GM20000 (cell line): ENCODE measurements at regions not wholly inside any gene's neighbourhood (a gene's known extent, or its start where the extent isn't known, plus 50 kb on each side); places are given as distances from the start of the nearest gene placed in this dataset.
"Not testable (repeated sequence)": the region's sequence is repeated elsewhere in the genome, so short reads cannot be mapped to it uniquely, and the experiment has no call there.

ENCODE experiments used
- DNase-seq: peaks from one replicate; pipeline ENCODE4 v3.0.0; 2012; ENCODE audit warnings: low spot score
- CTCF ChIP-seq: IDR thresholded peaks from 2 replicates; pipeline ENCODE4 v1.5.1; 2012; ENCODE audit warnings: mild to moderate bottlenecking, control low read depth; ENCODE audit errors: extremely low read depth, missing control alignments

DNA sequence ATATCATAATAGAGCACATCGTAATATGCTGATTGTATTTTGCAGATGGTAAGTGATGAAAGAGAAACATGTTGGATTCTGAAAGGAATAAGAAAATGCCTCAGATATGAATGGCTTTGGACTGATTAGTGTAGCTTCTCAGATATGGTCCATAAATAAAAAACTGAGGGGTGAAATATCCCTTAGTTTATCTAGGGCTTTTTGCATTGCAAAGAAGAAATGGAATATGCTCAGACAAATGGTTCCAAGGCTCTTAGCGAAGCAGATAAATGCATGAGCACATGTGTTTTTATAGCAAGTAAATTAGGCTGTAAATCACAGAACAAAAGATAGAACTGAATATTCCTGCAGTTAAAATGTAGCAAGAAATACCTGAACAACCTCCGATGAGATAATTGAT is 820.9 kb upstream of the GRM7 start:
- TF ChIP-seq CTCF = no peak
- DNase-seq = no peak

GRCh38 chr3:6041894-6042293 is 819.0 kb upstream of the GRM7 start:
- DNase-seq = no peak

GRCh38 chr3:6047016-6047415 is 813.9 kb upstream of the GRM7 start:
- no peak for DNase-seq
- TF ChIP-seq CTCF = no peak

More at GRCh38 chr3:6041894-6042293, 819.0 kb upstream of the GRM7 start:
- TF ChIP-seq CTCF = no peak

DNA sequence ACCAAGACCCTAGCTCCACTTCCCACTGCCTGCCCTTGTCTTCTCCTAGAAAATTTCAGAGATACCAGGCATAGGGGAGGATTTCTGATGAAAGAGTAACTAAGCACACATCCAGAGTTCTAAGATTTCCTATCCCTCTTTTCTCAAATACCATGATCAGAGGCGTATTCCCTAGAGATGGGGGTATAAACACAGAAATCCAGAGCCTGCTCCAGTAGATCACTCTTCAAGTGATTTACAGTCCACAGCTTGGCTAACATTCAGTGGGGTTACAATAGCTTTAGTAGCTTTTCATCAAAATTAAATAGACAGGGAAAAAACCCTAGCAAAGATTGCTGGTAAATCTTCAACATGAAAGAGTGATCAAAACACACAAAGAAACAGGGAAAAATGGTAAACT is 800.7 kb upstream of the GRM7 start:
- no peak for TF ChIP-seq CTCF
- no peak for DNase-seq

GRCh38 chr3:6062261-6063187 is 798.4 kb upstream of the GRM7 start:
- no peak for TF ChIP-seq CTCF
- no peak for DNase-seq

DNA sequence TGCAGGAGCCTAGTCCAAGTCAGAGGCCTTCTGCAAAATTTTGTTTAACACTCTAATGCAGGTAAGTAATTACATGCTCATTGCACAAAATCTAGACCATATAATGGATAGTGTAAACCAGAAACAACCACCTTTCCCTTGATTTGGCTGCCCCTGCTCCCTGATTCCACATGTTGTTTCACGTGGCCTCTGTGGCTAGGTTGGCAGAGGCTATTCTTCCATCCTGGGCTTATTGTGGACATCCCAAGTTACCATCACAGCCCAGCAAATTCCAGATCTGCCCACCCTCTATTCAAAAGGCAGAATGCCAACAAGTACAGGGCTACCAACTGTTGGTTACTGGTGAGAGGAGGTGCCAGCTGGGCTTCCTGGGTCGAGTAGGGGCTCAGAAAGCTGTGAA is 794.5 kb upstream of the GRM7 start:
- DNase-seq = no peak
- no peak for TF ChIP-seq CTCF

GRCh38 chr3:6066868-6067578 is 793.9 kb upstream of the GRM7 start:
- DNase-seq = not testable (repeated sequence)

DNA sequence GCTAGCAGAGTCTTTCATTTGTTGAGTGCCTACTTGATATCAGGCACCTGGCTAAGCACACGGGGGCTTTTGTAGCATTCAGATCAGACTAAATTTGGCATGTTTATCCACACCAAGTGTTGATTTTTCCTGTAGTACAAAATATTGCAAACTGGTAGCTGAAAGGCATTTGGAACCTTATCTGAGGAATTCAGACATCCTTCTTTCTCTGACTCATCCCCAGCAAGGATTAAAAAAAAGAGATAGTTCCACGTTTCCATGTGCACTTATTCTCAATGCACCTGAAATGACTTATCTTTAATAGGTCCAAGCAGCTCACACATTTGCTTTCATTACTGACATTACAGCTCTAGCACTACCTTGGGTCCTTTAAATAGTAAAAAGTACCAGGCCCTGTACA is 786.0 kb upstream of the GRM7 start:
- no peak for TF ChIP-seq CTCF
- no peak for DNase-seq
